Liver (tissue), 3 donors: ENCODE measurements at regions not wholly inside any gene's neighbourhood (a gene's known extent, or its start where the extent isn't known, plus 50 kb on each side); places are given as distances from the start of the nearest gene placed in this dataset.

Source experiments
- CTCF ChIP-seq: fragments of 150-350 bp; IDR thresholded peaks from 2 replicates; pipeline ENCODE4 v1.5.1; 2017; ENCODE audit warnings: improper control_type of control experiment, low read depth, low read length; ENCODE audit not compliant: missing input control
- MAX ChIP-seq: IDR thresholded peaks from 2 replicates; pipeline ENCODE4 v1.6.1; 2016; ENCODE audit warnings: antibody characterized with exemption
- TAF1 ChIP-seq: conservative IDR thresholded peaks from 2 replicates; pipeline ENCODE4 v1.6.1; 2016; ENCODE audit warnings: antibody characterized with exemption, mild to moderate bottlenecking
- donor health status: healthy.
- donor health status: healthy.

GRCh38 chr15:96254173-96254572 lies 76.3 kb upstream of the NR2F2 start:
- TF ChIP-seq CTCF (no peak), MAX (no peak), TAF1 (no peak)
